HG02642 (cell line): ENCODE measurements at regions not wholly inside any gene's neighbourhood (a gene's known extent, or its start where the extent isn't known, plus 50 kb on each side); places are given as distances from the start of the nearest gene placed in this dataset.

Experiments
- ATAC-seq: cut with Tn5 transposase; IDR thresholded peaks from one replicate; pipeline ENCODE4 v1.9.1; 2021; ENCODE audit warnings: mild to moderate bottlenecking; ENCODE audit not compliant: unreplicated experiment, poor library complexity

DNA sequence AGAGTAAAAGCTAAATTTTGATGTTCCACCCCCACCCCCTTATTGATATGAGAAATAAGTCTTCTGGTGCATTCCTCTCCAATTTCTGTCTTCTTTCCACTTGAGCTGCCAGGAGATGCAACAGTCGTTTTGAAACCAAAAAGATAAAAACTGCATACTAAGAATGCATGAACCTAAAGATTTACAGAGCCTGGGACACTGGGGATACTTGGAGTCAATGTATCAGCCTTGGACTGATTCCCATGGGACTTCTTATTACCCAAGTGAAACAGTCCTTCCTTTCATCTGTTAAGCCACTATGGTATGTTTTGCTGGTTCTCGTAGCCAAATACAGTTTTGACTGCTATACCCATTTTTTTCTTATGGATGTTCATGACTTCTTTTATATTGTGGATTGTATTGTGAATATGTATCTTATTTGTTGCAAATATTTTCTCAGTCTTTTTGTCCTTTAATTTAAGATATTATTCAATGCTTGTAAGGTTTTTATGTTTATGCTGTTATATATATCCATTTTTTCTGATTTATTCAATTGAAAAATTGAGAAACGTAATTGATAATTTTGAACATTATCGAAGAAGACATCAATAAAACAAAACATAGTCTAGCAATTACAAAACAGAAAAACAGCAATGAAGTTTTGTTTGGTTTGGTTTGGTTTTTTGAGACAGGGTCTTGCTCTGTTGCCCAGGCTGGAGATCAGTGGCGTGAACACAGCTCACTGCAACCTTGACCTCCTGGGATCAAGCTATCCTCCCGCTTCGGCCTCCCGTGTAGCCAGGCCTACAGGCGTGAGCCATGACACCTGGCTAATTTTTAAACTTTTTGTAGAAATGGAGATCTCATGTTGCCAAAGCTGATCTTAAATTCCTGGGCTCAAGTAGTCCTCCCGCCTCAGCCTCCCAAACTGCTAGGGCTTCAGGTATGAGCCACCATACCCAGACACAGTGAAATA lies 85.4 kb upstream of the ETV6 start:
- ATAC-seq, result no peak

DNA sequence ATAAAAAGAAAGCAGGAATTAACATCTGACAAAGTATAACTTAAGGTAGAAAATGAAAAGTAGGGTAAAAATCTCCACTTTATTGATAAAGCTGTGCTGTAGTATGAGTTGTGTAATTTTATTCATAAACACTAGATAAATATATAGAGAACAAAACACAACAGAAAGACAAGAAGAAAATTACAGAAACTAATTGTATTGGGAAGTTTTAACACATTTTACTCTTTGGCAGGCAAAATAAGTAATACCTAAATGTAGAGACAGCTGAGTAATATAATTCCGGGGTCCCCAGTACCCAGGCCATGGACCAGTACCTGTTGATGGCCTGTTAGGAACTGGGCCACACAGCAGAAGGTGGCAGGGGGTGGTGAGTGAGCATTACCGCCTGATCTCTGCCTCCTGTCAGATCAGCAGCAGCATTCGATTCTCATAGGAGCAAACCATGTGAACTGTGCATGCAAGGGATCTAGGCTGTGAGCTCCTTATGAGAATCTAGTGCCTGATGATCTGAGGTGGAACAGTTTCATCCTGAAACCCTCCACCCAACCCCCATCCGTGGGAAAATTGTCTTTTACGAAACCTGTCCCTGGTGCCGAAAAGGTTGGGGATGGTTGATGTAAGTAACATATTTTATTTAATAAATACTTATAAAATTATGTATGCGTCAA lies 84.4 kb upstream of the ETV6 start:
- peak; percentile 36 for ATAC-seq

DNA sequence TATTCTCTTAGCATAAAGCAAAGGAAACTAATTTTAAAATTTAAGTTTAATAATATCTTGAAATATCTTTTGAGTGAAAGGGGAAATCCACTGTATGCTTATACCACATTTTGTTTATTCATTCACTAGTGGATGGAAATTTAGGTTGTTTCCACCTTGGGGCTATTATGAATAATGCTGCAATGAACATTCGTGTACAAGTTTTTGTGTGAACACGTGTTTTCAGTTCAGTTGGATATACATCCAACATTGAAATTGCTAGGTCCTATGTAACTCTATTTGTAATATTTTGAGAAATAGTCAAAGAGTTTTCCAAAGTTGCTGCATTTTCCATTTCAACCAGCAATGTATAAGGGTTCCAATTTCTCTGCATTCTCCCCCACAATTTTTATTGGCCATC lies 83.7 kb upstream of the ETV6 start:
- ATAC-seq, result no peak

DNA sequence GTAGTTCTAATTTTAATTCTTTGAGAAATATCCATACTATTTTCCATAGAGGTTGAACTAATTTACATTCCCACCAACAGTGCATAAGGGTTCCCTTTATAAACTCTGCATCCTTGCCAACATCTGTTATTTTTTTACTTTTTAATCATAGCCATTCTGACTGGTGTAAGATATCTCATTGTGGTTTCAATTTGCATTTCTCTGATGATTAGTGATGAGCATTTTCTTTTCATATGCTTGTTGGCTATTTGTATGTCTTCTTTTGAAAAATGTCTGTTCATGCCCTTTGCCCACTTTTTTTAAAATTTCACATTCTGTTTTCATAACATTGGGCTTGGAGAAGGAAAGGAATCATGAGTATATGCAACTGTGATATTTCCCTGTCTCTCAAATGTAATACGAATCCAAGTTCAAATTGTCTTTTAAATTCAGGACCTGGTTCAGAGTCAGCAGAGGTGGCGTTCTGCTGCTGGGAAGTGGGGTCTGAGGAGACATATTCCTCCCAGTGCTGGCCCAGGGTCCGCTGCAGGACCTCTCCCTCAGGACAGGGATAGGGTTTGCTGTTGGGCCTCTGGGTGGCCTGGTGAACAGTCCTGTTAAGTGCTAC lies 81.2 kb upstream of the ETV6 start:
- ATAC-seq, result peak; percentile 28

DNA sequence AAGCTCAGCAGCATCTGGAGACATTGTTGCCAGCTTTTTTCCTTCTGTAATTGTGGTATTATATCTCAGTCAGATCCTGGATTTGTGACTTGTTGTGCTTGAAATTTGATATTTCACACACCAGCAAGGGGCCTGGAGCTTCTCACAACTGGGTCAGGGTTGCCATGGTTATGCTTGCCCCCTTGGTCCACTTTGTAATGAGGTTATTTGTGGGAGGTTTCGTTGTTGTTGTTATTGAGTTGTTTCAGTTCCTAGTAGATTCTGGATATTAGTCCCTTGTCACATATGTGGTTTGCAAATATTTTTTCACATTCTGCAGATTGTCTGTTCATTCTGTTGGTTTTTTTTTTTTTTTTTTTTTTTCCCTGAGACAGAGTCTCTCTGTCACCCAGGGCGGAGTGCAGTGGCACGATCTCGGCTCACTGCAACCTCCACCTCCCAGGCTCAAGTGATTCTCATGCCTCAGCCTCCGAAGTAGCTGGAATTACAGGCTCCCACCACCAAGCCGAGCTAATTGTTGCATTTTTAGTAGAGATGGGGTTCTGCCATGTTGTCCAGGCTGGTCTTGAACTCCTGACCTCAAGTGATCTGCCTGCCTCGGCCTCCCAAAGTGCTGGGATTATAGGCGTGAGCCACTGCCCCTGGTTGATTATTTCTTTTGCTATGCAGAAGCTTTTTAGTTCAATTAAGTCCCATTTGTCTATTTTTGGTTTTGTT lies 80.6 kb upstream of the ETV6 start:
- peak; percentile 90 for ATAC-seq

DNA sequence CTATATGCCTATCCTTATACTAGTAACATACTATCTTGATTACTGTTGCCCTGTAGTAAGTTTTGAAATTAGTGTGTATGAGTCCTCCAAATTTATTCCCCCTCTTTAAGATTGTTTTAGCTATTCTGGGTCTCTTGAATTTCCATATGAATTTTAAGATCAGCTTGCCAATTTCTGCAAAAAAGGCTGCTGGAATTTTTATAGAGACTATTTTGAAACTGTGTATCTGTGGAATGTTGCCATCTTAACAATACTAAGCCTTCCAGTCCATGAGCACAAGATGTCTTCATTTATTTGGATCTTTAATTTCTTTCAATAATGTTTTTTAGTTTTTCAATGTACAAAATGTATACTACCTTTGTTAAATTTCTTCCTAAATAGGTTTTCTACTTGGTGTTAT lies 79.8 kb upstream of the ETV6 start:
- no peak for ATAC-seq

DNA sequence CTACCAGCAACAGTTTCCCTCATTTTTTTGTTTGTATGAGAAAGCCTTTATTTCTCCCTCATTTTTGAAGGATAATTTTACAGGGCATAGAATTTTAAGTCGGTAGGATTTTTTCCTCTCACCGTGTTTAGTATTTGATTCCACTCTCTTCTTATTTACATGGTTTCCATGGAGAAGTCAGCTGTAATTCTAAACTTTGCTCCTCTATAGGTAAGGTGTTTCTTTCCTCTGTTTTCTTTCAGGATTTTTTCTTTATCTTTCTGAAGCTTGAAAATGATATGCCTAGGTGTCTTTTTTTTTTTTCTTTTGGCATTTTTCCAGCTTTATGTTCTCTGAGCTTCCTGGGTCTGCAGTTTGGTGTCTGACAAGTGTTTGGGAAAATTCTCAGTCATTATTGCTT lies 75.6 kb upstream of the ETV6 start:
- no peak for ATAC-seq

DNA sequence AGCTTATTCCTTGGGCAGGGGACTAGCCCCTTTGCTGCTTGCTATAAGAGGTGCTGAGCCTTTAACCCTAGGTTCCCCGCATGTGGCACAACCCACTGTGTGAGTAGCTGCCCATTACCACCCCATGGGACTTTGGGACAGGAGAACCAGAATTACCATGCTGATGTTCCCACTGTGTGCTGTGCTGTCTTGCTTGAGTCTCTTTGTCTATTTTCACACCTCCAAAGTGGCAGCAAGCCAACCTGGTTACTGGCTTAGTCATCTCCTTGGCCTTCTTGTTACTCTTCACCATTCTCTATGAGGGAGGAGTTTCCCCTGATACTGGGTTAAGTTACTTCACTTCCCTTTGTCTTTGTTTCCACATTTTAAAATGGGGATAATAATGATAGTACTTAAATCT lies 73.4 kb upstream of the ETV6 start:
- no peak for ATAC-seq

DNA sequence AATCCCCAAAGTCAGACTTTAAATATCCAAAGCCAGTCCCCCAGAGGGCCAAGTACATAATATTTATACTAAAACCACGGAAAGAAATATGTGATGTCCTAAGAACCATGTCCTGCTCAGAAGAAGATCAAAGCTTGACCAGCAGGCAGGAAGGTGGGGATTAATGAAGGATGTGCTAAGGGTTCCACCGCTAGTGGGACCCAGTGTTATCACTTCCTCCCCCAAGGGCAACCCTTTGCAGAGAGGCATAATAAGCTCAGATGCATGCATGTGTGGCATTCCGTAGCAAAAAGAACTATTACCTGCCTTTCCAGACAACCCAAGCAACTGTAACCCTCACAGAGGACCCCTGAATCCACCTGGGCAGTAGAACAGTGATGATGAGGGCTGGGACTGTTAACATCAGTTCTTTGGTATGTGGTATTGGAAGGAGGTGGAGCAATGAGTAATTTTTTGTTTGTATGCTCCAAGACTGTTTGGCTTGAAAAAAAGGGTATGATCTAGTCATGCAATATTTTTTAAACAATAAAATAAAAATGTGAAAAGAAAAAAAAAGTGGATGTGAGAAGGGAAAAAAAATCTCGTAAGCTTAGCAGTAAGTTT lies 71.7 kb upstream of the ETV6 start:
- no peak for ATAC-seq

DNA sequence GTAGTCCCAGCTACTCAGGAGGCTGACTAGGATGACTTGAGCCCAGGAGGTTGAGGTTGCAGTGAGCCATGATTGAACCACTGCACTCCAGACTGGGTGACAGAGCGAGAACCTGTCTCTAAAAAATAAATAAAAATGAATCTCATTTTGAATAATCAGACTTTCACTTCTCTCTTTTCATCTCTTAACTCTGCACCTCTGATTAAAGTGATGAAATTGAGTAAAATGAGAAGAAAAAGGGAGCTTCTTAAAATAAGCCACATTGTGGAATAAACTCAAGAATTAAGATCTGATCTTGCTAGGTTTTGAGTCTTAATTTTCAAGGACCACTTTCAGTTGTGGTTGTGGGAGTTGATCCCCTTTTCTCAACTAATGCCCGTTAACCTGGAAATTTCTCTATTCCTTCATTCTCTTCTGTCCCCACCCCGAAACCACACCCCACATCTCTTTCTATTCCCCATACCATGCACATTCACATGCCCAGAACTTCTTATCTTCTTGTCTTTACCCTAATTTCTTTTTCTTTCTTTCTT lies 70.9 kb upstream of the ETV6 start:
- peak; percentile 67 for ATAC-seq

DNA sequence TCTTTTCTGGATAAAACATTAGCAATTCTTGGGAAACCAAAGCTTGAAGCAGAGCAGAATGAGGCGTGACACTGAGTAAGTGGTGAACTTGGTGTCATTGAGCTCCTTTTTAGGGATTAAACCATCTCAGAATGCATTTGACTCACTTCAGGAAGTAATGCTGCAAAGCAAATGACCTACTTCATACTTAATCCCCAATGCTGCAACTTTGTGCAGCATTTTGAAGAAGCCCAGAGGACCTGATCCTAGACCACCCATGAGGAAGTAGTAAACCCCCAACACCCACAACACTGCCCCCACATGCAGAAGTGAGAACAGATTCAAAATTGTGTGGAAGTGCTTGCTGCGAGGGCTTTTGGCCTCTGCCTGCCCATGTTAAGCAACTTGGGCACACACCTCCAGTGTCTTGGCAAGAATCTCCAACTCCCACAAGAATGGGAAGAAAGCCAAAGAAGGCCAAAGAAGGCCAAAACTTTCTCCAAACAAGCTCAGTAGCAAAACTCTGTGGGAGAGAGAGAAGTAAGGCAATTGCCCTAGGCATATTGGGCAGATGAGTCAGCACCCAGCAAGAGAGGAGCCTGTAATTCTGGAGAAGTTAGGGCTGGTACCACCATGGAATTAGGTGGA lies 69.2 kb upstream of the ETV6 start:
- ATAC-seq, result no peak

DNA sequence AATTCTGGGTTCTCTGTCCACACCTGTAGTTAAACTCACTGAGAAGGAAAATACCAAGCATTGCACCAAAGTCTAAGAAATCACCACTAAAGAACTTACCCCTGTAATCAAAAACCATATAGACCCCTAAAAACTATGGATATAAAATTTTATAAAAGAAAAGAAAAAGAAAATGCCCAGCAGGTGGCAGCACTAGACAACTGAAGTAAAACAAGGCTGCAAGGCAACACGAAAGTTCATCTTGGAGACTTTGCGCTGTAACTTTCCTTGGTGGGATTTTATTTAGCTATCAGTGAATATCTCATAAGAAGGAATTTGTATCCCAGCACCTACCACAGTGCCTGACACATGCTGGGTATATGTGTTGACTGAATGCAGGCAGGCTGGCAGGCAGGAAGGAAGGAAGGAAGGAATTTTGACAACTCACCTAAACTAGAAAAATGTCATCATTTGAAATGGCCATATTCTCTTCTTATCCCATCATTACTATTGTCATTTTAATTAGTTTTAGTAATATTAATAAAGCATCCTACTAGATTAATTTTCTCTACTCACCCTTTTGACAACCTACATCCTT lies 68.2 kb upstream of the ETV6 start:
- no peak for ATAC-seq

DNA sequence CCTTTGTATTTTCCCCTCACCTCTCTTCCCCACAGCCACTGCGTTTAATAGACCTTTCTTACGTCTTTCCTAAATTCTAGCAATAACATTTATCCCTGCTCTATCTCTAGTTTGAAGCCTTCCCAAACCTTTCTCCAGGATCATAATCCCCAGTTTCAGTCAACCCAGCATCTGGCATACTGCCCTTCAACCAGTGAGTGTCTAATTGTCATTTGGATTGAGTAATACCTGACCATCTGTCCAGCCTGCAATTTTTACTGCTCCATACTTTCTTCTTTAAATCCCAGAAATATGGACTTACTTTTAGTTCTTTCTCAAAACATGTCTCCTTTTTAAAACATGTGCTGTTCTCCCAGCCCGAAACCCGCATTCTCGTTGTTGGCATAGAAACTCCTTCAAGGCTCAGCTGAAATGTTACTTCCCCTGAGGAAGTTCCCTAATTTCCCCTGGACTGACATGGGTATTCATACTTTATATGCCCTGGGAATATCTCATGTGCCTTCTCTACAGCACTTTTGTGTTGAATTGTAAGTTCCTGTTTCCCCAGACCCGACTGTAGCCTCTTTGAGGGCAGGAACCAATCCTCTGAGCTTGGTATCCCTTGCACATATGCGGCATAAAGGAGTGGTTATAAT lies 65.1 kb upstream of the ETV6 start:
- no peak for ATAC-seq

DNA sequence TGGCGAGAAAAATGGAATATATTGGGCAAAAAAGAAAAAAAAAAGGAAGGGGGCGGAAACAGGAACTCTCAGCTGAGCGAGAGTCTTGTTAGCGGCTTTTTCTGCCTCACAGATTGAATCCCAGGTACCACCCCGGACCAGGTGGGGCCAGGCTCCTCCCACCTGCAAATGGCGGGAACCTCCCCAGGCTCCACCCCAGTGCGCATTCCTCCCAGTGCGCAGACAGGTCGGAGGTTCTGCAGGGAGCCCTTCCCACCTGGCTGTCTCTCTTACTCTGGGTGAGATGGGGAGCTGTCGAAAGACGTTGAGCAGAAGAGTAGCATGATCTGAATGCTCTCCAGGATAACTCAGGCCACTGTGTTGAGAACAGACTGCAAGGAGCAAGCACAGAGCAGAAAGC lies 57.0 kb upstream of the ETV6 start:
- ATAC-seq, result no peak

DNA sequence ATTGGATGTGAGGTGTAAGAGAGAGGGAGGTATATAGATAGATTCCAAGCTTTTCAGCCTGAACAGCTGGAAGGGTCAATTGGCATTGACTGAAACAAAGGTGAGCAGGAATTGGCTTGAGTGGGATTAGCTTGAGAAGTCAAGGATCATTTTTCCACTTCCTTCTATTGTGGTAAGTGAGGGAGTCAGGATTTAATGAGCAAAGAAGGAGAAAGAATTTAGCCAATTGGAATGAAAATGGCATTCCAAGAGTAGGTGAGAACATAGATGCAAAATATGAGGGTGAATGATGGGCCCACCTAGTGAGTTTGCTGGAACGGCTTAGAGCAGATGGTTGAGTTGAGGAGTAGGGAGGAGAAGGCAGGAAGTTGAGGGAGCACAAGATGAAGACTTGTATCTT lies 56.5 kb upstream of the ETV6 start:
- no peak for ATAC-seq

DNA sequence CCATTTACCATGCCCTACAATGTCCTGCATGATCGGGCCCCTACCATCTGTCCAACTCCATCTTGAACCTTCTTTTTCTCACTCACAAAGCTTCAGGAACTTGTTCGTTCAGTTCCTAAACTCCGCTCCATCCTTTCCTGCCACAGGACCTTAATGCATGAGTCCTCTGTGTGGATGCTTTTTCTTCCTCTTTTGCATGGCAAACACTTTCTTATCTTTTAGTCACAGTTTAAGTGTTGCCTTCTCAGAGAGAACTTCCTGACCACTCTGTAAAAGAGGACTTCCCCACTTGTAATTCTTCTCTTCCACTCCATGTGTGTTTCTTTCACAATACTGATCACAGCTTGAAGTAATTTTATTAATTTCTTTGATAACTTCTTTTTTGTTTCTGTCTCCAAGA lies 54.4 kb upstream of the ETV6 start:
- ATAC-seq, result no peak

DNA sequence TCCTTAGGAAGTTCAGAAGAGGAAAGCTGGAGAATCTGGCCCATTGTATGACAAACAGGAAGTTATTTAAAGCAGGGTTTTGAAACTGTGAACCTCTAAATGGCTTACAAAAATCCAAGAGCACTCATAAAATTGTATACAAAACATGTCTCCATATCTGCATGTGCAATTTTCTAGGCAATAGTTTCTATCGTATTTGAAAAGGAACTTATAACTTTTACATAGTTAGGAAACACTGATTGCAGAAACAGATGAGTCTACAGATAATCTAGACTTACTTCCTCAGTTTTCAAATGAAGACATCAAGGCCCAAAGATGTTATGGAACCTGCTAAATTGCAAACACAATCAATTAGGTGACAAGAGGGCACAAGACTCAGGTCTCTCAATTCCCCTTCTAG lies 53.3 kb upstream of the ETV6 start:
- no peak for ATAC-seq

DNA sequence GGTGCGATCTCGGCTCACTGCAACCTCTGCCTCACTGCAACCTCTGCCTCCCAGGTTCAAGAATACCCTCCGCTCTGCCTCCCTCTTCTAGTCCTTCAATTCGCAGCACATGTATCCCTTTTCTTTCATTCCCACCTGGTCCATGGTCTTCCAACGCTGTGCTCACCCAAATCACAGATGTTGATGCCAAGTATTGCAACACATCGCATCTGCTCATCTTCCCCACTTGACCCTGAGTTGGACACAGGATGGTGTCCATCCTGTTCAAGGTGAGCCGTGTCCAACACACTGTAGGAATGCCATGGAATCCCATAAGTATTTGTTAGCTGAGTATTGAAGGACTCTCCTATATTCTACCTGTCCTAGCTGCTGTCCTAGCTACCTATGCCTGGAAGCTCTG lies 50.6 kb upstream of the ETV6 start:
- ATAC-seq, result no peak
